Keratinocyte (primary cell): ENCODE measurements at regions not wholly inside any gene's neighbourhood (a gene's known extent, or its start where the extent isn't known, plus 50 kb on each side); places are given as distances from the start of the nearest gene placed in this dataset.

ENCODE experiments used
- DNase-seq: peaks from one replicate; pipeline ENCODE4 v3.0.0-alpha.2; 2011; ENCODE audit warnings: low read depth, missing footprints, low spot score
- FAIRE-seq: peaks from 2 replicates; lab custom pipeline; 2011; peaks lifted over from hg19 to GRCh38; lab: Jason Lieb, UNC
- H2AFZ ChIP-seq: 2 replicates; pipeline ENCODE4 v1.6.0; 2012; ENCODE audit warnings: low read length, control low read depth, inconsistent platforms; ENCODE audit not compliant: control insufficient read depth
- H3K27ac ChIP-seq: 2 replicates; pipeline ENCODE4 v1.5.1; 2011; ENCODE audit warnings: low read length; ENCODE audit not compliant: control insufficient read depth, insufficient read depth
- H3K27me3 ChIP-seq: 3 replicates; pipeline ENCODE4 v1.6.0; 2011; ENCODE audit warnings: low read length; ENCODE audit not compliant: control insufficient read depth, insufficient read depth; ENCODE audit errors: extremely low read depth
- H3K36me3 ChIP-seq, 2 experiments: 2 replicates in 1 of 2; 3 replicates in 1 of 2; pipeline ENCODE4 v1.5.1; 2011; ENCODE audit warnings: low read length in 2 of 2, mild to moderate bottlenecking in 1 of 2; ENCODE audit not compliant: control insufficient read depth in 2 of 2, insufficient read depth in 2 of 2; ENCODE audit errors: extremely low read depth in 1 of 2
- H3K4me1 ChIP-seq: 3 replicates; pipeline ENCODE4 v1.5.1; 2011; ENCODE audit warnings: low read length; ENCODE audit not compliant: control insufficient read depth, insufficient read depth; ENCODE audit errors: extremely low read depth
- H3K4me2 ChIP-seq: 3 replicates; pipeline ENCODE4 v1.6.0; 2011; ENCODE audit warnings: low read depth, low read length; ENCODE audit not compliant: control insufficient read depth, insufficient read depth; ENCODE audit errors: extremely low read depth
- H3K4me3 ChIP-seq, 3 experiments: fragments of 200-600 bp in 1 of 3; sonication (generic) in 1 of 3; 2 replicates in 2 of 3; 3 replicates in 1 of 3; pipeline ENCODE4 v1.5.1; 2011 to 2016; ENCODE audit warnings: low read length in 3 of 3, mild to moderate bottlenecking in 3 of 3, control low read depth in 2 of 3, inconsistent platforms in 1 of 3, low read depth in 1 of 3, mixed read lengths in 1 of 3, mixed run types in 1 of 3, moderate library complexity in 1 of 3; ENCODE audit not compliant: control insufficient read depth in 2 of 3, insufficient read depth in 2 of 3; ENCODE audit errors: extremely low read depth in 1 of 3
- H3K79me2 ChIP-seq: 2 replicates; pipeline ENCODE4 v1.6.0; 2012; ENCODE audit warnings: low read length; ENCODE audit not compliant: control insufficient read depth, insufficient read depth
- H3K9ac ChIP-seq: 3 replicates; pipeline ENCODE4 v1.6.0; 2011; ENCODE audit warnings: low read length; ENCODE audit not compliant: control insufficient read depth, insufficient read depth; ENCODE audit errors: extremely low read depth
- H3K9me1 ChIP-seq: 3 replicates; pipeline ENCODE4 v1.6.0; 2011; ENCODE audit warnings: low read length; ENCODE audit not compliant: control insufficient read depth, insufficient read depth; ENCODE audit errors: extremely low read depth
- H3K9me3 ChIP-seq: 2 replicates; pipeline ENCODE4 v1.5.1; 2012; ENCODE audit warnings: low read depth, low read length; ENCODE audit not compliant: control insufficient read depth
- H4K20me1 ChIP-seq: 3 replicates; pipeline ENCODE4 v1.6.0; 2011; ENCODE audit warnings: low read length; ENCODE audit not compliant: control insufficient read depth, insufficient read depth; ENCODE audit errors: extremely low read depth
- CTCF ChIP-seq, 3 experiments: IDR thresholded peaks in 1 of 3; conservative IDR thresholded peaks in 1 of 3; optimal IDR thresholded peaks in 1 of 3; 2 replicates in 2 of 3; 3 replicates in 1 of 3; pipeline versions ENCODE3 to v1.5.1; 2011; ENCODE audit warnings: low read length in 3 of 3, mild to moderate bottlenecking in 3 of 3, moderate library complexity in 2 of 3, control low read depth in 1 of 3, inconsistent platforms in 1 of 3; ENCODE audit not compliant: insufficient read depth in 2 of 3; ENCODE audit errors: extremely low read depth in 1 of 3
- EZH2 ChIP-seq: IDR thresholded peaks from one replicate; pipeline ENCODE4 v1.6.1; 2012; ENCODE audit warnings: inconsistent platforms, mild to moderate bottlenecking, low read length, moderate library complexity
- dilution Hi-C: fragments of 300-500 bp; cut with MboI; formaldehyde crosslinking; loops from one replicate; pipeline ENCODE4 v1.7.0; 2020; ENCODE audit warnings: low sequenced_read_pairs; ENCODE audit not compliant: extremely low pct_ligation_motif_present

- Histone ChIP-seq H3K4me2 (no peak overlapping the region), H3K4me1 (peaks cover 11% of the 10 kb centered on the region), H3K4me3 (no peak overlapping the region), H3K36me3 (no peaks in the 10 kb centered on the region), H3K9me3 (no peaks in the 10 kb centered on the region), H3K27ac (no peak overlapping the region), H3K9me1 (no peaks in the 10 kb centered on the region), H3K79me2 (no peaks in the 10 kb centered on the region), H3K27me3 (no peaks in the 10 kb centered on the region), H4K20me1 (no peaks in the 10 kb centered on the region), H3K9ac (no peak overlapping the region), H2AFZ (no peak overlapping the region)
- dilution Hi-C loops = no loop called here
- FAIRE-seq (no peak), DNase-seq (no peak)
- TF ChIP-seq EZH2 = no peak
- TF ChIP-seq CTCF (optimal IDR thresholded peaks at IDR 0.05 in 1 of 3, IDR thresholded peaks at IDR 0.05 in 1 of 3, conservative IDR thresholded peaks at IDR 0.05 in 1 of 3; ENCODE audit: extremely low read depth in 1 of 3, insufficient read depth in 2 of 3, low read length in 3 of 3) = no peak
These were observed 106.2 kb upstream of the PLAAT1 start for GRCh38 chr3:193134856-193135255.

- H3K4me1 ChIP-seq = no peaks in the 10 kb centered on the region
- H3K9me1 ChIP-seq = no peaks in the 10 kb centered on the region
- no peak overlapping the region for H3K4me3 ChIP-seq
- dilution Hi-C loops = no loop called here
- no peaks in the 10 kb centered on the region for H3K27me3 ChIP-seq
- TF ChIP-seq EZH2 (no peak), CTCF (optimal IDR thresholded peaks at IDR 0.05 in 1 of 3, IDR thresholded peaks at IDR 0.05 in 1 of 3, conservative IDR thresholded peaks at IDR 0.05 in 1 of 3; ENCODE audit: extremely low read depth in 1 of 3, insufficient read depth in 2 of 3, low read length in 3 of 3) (no peak)
- H3K4me2 ChIP-seq = no peak overlapping the region
- no peak for FAIRE-seq
- H3K9ac ChIP-seq = no peak overlapping the region
- H3K36me3 ChIP-seq = no peaks in the 10 kb centered on the region
- no peak overlapping the region for H3K27ac ChIP-seq
- no peaks in the 10 kb centered on the region for H3K79me2 ChIP-seq
- H3K9me3 ChIP-seq = no peaks in the 10 kb centered on the region
- DNase-seq = no peak
- no peaks in the 10 kb centered on the region for H4K20me1 ChIP-seq
- H2AFZ ChIP-seq = no peak overlapping the region
These were observed 100.6 kb upstream of the PLAAT1 start for GRCh38 chr3:193140381-193140780.
